Gastrocnemius medialis (tissue), 4 donors: ENCODE measurements at regions not wholly inside any gene's neighbourhood (a gene's known extent, or its start where the extent isn't known, plus 50 kb on each side); places are given as distances from the start of the nearest gene placed in this dataset.

ENCODE experiments used
- ATAC-seq, 2 donors: fragments of 150-250 bp; one replicate each; pipeline ENCODE4 v1.9.1; 2016
- DNase-seq, 2 donors: peaks; one replicate each; pipeline ENCODE4 v3.0.0-alpha.2; 2019
- H3K27ac ChIP-seq, 4 donors: fragments of 200-600 bp; sonication (generic); 1 replicate in 1 of 4; 2 replicates in 3 of 4; pipeline ENCODE4 v1.5.1; 2016 to 2018; ENCODE audit warnings: mild to moderate bottlenecking in 2 of 4, moderate library complexity in 1 of 4
- H3K27me3 ChIP-seq, 3 donors: fragments of 200-600 bp; sonication (generic) in 2 of 3; 1 replicate in 1 of 3; 2 replicates in 2 of 3; pipeline versions ENCODE4 v1.5.1 to v1.6.0; 2016 to 2019; ENCODE audit warnings: mild to moderate bottlenecking in 1 of 3, moderate library complexity in 1 of 3
- H3K36me3 ChIP-seq, 2 donors: fragments of 200-600 bp; sonication (generic) in 1 of 2; one replicate each; pipeline ENCODE4 v1.5.1; 2017 to 2018
- H3K4me1 ChIP-seq, 2 donors: fragments of 200-600 bp; sonication (generic) in 1 of 2; one replicate each; pipeline ENCODE4 v1.5.1; 2016 to 2017; ENCODE audit warnings: mild to moderate bottlenecking in 2 of 2
- H3K4me3 ChIP-seq, 4 donors: fragments of 200-600 bp; sonication (generic) in 3 of 4; 1 replicate in 1 of 4; 2 replicates in 3 of 4; pipeline ENCODE4 v1.5.1; 2016 to 2019; ENCODE audit warnings: mild to moderate bottlenecking in 2 of 4
- H3K9me3 ChIP-seq, 3 donors: fragments of 200-600 bp; sonication (generic) in 2 of 3; 1 replicate in 1 of 3; 2 replicates in 2 of 3; pipeline ENCODE4 v1.5.1; 2016 to 2019
- CTCF ChIP-seq, 5 experiments: fragments of 450-650 bp in 3 of 5; fragments of 200-600 bp in 2 of 5; sonication (generic) in 2 of 5; IDR thresholded peaks in 4 of 5; conservative IDR thresholded peaks in 1 of 5; 1 replicate in 4 of 5; 2 replicates in 1 of 5; pipeline ENCODE4 v1.5.1; 2016 to 2019; ENCODE audit warnings: antibody characterized with exemption in 5 of 5, mild to moderate bottlenecking in 3 of 5, moderate library complexity in 3 of 5
- POLR2A ChIP-seq, 2 donors: fragments of 450-650 bp; IDR thresholded peaks; one replicate each; pipeline ENCODE4 v1.6.1; 2017; ENCODE audit warnings: antibody characterized with exemption in 2 of 2, mild to moderate bottlenecking in 2 of 2, moderate library complexity in 2 of 2
- in situ Hi-C, 4 donors: fragments of 200-750 bp; cut with MboI; loops; one replicate each; pipeline versions ENCODE4 v1.15.0 to v1.8.0; 2017; ENCODE audit warnings: low sequenced_read_pairs in 4 of 4
- intact Hi-C: fragments of 100-400 bp; cut with DNase I; formaldehyde crosslinking; loops from one replicate; pipeline ENCODE4 v1.15.1; 2023; ENCODE audit warnings: low total_unique reads

GRCh38 chr2:180111901-180112300, 104.8 kb upstream of the CWC22 start:
- no peaks in the 10 kb centered on the region for H3K4me1 ChIP-seq
- no peaks in the 10 kb centered on the region for H3K27me3 ChIP-seq
- DNase-seq = no peak
- intact Hi-C loops = no loop called here
- H3K9me3 ChIP-seq = no peaks in the 10 kb centered on the region
- H3K27ac ChIP-seq = no peak overlapping the region
- TF ChIP-seq POLR2A (IDR thresholded peaks at IDR 0.05) = no peak
- TF ChIP-seq CTCF (IDR thresholded peaks at IDR 0.05 in 4 of 5, conservative IDR thresholded peaks at IDR 0.05 in 1 of 5) = no peak
- no peak overlapping the region for H3K4me3 ChIP-seq
- in situ Hi-C loops = loop anchor here (25.0 kb wide), 3 partner anchors 950 to 1600 kb away; partner anchors contain the start of gene ITGA4 (in 3 of the 4)
- H3K36me3 ChIP-seq = no peaks in the 10 kb centered on the region
- ATAC-seq = no peak

GRCh38 chr2:180110469-180110868, 103.4 kb upstream of the CWC22 start:
- intact Hi-C loops = no loop called here

GRCh38 chr2:180101846-180102245, 94.7 kb upstream of the CWC22 start:
- intact Hi-C loops (no loop called here), in situ Hi-C loops (loop anchor here (25.0 kb wide), 3 partner anchors 960 to 1610 kb away; partner anchors contain the start of gene ITGA4 (in 3 of the 4))
- Histone ChIP-seq H3K9me3 (no peaks in the 10 kb centered on the region), H3K4me3 (no peak overlapping the region), H3K27ac (no peak overlapping the region), H3K4me1 (no peaks in the 10 kb centered on the region), H3K36me3 (no peaks in the 10 kb centered on the region), H3K27me3 (no peaks in the 10 kb centered on the region)
- DNase-seq (no peak), ATAC-seq (no peak)
- TF ChIP-seq CTCF (IDR thresholded peaks at IDR 0.05 in 4 of 5, conservative IDR thresholded peaks at IDR 0.05 in 1 of 5) (no peak), POLR2A (IDR thresholded peaks at IDR 0.05) (no peak)

More at GRCh38 chr2:180110469-180110868, 103.4 kb upstream of the CWC22 start:
- in situ Hi-C loops = loop anchor here (25.0 kb wide), 3 partner anchors 952 to 1602 kb away; partner anchors contain the start of gene ITGA4 (in 3 of the 4)
- ATAC-seq (no peak), DNase-seq (no peak)
- Histone ChIP-seq H3K4me1 (no peaks in the 10 kb centered on the region), H3K27ac (no peak overlapping the region), H3K36me3 (no peaks in the 10 kb centered on the region), H3K4me3 (no peak overlapping the region), H3K27me3 (no peaks in the 10 kb centered on the region), H3K9me3 (no peaks in the 10 kb centered on the region)
- TF ChIP-seq POLR2A (IDR thresholded peaks at IDR 0.05) (no peak), CTCF (IDR thresholded peaks at IDR 0.05 in 4 of 5, conservative IDR thresholded peaks at IDR 0.05 in 1 of 5) (no peak)

GRCh38 chr2:180099308-180099707, 92.2 kb upstream of the CWC22 start:
- intact Hi-C loops = no loop called here
- H3K27ac ChIP-seq = no peak overlapping the region
- DNase-seq = no peak
- no peak for TF ChIP-seq POLR2A (IDR thresholded peaks at IDR 0.05)
- no peak for TF ChIP-seq CTCF (IDR thresholded peaks at IDR 0.05 in 4 of 5, conservative IDR thresholded peaks at IDR 0.05 in 1 of 5)
- H3K27me3 ChIP-seq = no peaks in the 10 kb centered on the region
- in situ Hi-C loops = no loop called here
- ATAC-seq = no peak
- no peaks in the 10 kb centered on the region for H3K36me3 ChIP-seq
- no peaks in the 10 kb centered on the region for H3K9me3 ChIP-seq
- H3K4me3 ChIP-seq = no peak overlapping the region
- H3K4me1 ChIP-seq = no peaks in the 10 kb centered on the region

- H3K36me3 ChIP-seq = no peaks in the 10 kb centered on the region
- no peak overlapping the region for H3K4me3 ChIP-seq
- no peaks in the 10 kb centered on the region for H3K27me3 ChIP-seq
- TF ChIP-seq CTCF (IDR thresholded peaks at IDR 0.05 in 4 of 5, conservative IDR thresholded peaks at IDR 0.05 in 1 of 5) = no peak
- no peak for TF ChIP-seq POLR2A (IDR thresholded peaks at IDR 0.05)
- no peaks in the 10 kb centered on the region for H3K4me1 ChIP-seq
- H3K9me3 ChIP-seq = no peaks in the 10 kb centered on the region
- in situ Hi-C loops (no loop called here), intact Hi-C loops (no loop called here)
- ATAC-seq = no peak
- no peak overlapping the region for H3K27ac ChIP-seq
- no peak for DNase-seq
Observed at GRCh38 chr2:180085144-180085543, 78.0 kb upstream of the CWC22 start.
